ENCODE measurements at regions not wholly inside any gene's neighbourhood (a gene's known extent, or its start where the extent isn't known, plus 50 kb on each side); places are given as distances from the start of the nearest gene placed in this dataset.

GRCh38 chr11:134579724-134580609, 167.9 kb upstream of the B3GAT1 start:
- Histone ChIP-seq H3K79me2 (ENCODE audit: control insufficient read depth, insufficient read depth, low read length) (no peaks in the 10 kb centered on the region), H3K27ac (ENCODE audit: low read length in 2 of 2) (no peak overlapping the region), H2AFZ (ENCODE audit: insufficient read depth, low read depth, low read length, poor library complexity, severe bottlenecking) (no peak overlapping the region), H3K27me3 (replicated peaks in 1 of 4; ENCODE audit: control extremely low read depth in 1 of 4, control insufficient read depth in 3 of 4, insufficient read depth in 4 of 4, low read length in 3 of 4) (peaks cover 0 to 4% (median 0%) of the 10 kb centered on the region in 4 experiments), H3K4me1 (ENCODE audit: control insufficient read depth in 2 of 2, insufficient read depth in 2 of 2, low read length in 2 of 2) (peaks cover 0 to 27% of the 10 kb centered on the region in 2 donors), H3K36me3 (replicated peaks in 1 of 2; ENCODE audit: control extremely low read depth in 1 of 2, control insufficient read depth in 1 of 2, extremely low read depth in 1 of 2, insufficient read depth in 2 of 2, low read length in 1 of 2) (no peaks in the 10 kb centered on the region), H3K4me3 (ENCODE audit: control extremely low read depth in 1 of 5, extremely low read depth in 1 of 5, insufficient read depth in 1 of 5, low read depth in 2 of 5, low read length in 4 of 5) (no peak overlapping the region), H4K20me1 (ENCODE audit: control insufficient read depth, insufficient read depth, low read length, poor library complexity, severe bottlenecking) (no peaks in the 10 kb centered on the region), H3K4me2 (replicated peaks; ENCODE audit: low read depth, low read length, poor library complexity, severe bottlenecking) (no peak overlapping the region), H3K9ac (ENCODE audit: low read length) (no peak overlapping the region), H3K9me3 (ENCODE audit: control extremely low read depth in 1 of 3, control insufficient read depth in 2 of 3, insufficient read depth in 1 of 3, low read length in 2 of 3) (peaks cover 0 to 9% (median 0%) of the 10 kb centered on the region in 3 donors)
- Mint-ChIP-seq H3K4me3 (no peak overlapping the region), H3K27ac (no peak overlapping the region), H3K4me1 (peaks cover 26% of the 10 kb centered on the region), H3K9me3 (ENCODE audit: insufficient read depth) (no peaks in the 10 kb centered on the region), H3K27me3 (peaks cover 13% of the 10 kb centered on the region)
- DNase-seq = no peak
- no peak for ATAC-seq (ENCODE audit: low read depth)
- ChIA-PET POLR2A (no interaction called here), CTCF (no interaction called here)
- no peak for TF ChIP-seq CTCF (IDR thresholded peaks at IDR 0.05)
- TF ChIP-seq EZH2 (IDR thresholded peaks at IDR 0.05; ENCODE audit: borderline replicate concordance, insufficient read depth, low read depth, low read length, poor library complexity, severe bottlenecking) = no peak
- 60% methylated on average over 12 of the region's 16 CpGs for WGBS (ENCODE audit: insufficient coverage)
- intact Hi-C loops (cut with micrococcal nuclease) = no loop called here
